Heart left ventricle (tissue), 16 donors: ENCODE measurements at regions not wholly inside any gene's neighbourhood (a gene's known extent, or its start where the extent isn't known, plus 50 kb on each side); places are given as distances from the start of the nearest gene placed in this dataset.
"Not testable (repeated sequence)": the region's sequence is repeated elsewhere in the genome, so short reads cannot be mapped to it uniquely, and the experiment has no call there.

Experiments used
- ATAC-seq, 4 donors: fragments of 200-7000 bp; cut with Tn5 transposase; one replicate each; pipeline ENCODE4 v1.9.1; 2020 to 2022; ENCODE audit warnings: moderate library complexity in 4 of 4, mild to moderate bottlenecking in 3 of 4, moderate number of reproducible peaks in 1 of 4
- DNase-seq, 5 donors: peaks; one replicate each; pipeline ENCODE4 v3.0.0-alpha.2; 2020
- H3K27ac ChIP-seq, 12 donors: fragments of 200-600 bp; sonication (generic) in 4 of 12; one replicate each; pipeline versions ENCODE4 v1.5.0 to v1.8.0; 2016 to 2022; ENCODE audit warnings: mild to moderate bottlenecking in 2 of 12
- H3K27me3 ChIP-seq, 9 donors: fragments of 200-600 bp; sonication (generic) in 2 of 9; one replicate each; pipeline versions ENCODE4 v1.5.1 to v1.8.0; 2016 to 2022; ENCODE audit warnings: mild to moderate bottlenecking in 3 of 9
- H3K36me3 ChIP-seq, 9 donors: fragments of 200-600 bp; sonication (generic) in 2 of 9; one replicate each; pipeline versions ENCODE4 v1.5.0 to v1.8.0; 2018 to 2022; ENCODE audit warnings: mild to moderate bottlenecking in 2 of 9
- H3K4me1 ChIP-seq, 12 donors: fragments of 200-600 bp; sonication (generic) in 4 of 12; one replicate each; pipeline versions ENCODE4 v1.5.0 to v1.8.0; 2016 to 2022; ENCODE audit warnings: mild to moderate bottlenecking in 3 of 12
- H3K4me3 ChIP-seq, 12 donors: fragments of 200-600 bp; sonication (generic) in 4 of 12; one replicate each; pipeline versions ENCODE4 v1.5.0 to v1.8.0; 2017 to 2022; ENCODE audit warnings: mild to moderate bottlenecking in 9 of 12, moderate library complexity in 4 of 12
- H3K9me3 ChIP-seq, 12 donors: fragments of 200-600 bp; sonication (generic) in 4 of 12; one replicate each; pipeline versions ENCODE4 v1.5.0 to v1.8.0; 2016 to 2022; ENCODE audit warnings: mild to moderate bottlenecking in 1 of 12
- WGBS, 4 donors: extraction: QIAGEN DNeasy Blood & Tissue Kit in 2 of 4; methylation state at CpG; one replicate each; pipeline versions ENCODE4 v1.1.5 to v1.1.7; 2013 to 2018; 5-methylcytosine and 5-hydroxymethylcytosine counted together
- intact Hi-C, 10 donors: fragments of 100-400 bp; cut with DNase I; formaldehyde crosslinking; loops; one replicate each; pipeline versions ENCODE4 v1.11.1 to v1.14.2; 2022
- donor health status: ischemic (EF 13 %, LVEDD 7.1; RV severe dilation, severe dysfunction).
- donor health status: healthy with polysubstance abuse.
- donor health status: DM: no; HTN: yes; CAD: no.
- donor health status: DM: no; HTN: no; CAD: no.
- donor health status: ischemic (EF 25% LVEDD 6.9; RV normal size, moderate dysfunction).
- donor health status: ischemic (EF 25% LVEDD 5.7; RV mildly dilated, moderate dysfunction).
- donor health status: healthy.
- donor health status: DM: yes; HTN: yes; CAD: no.
- donor health status: ischemic (EF 35%, LVEDD 5.7; RV mildly dilated, moderate dysfunction).
- donor health status: nonischemic (EF 11% LVEDD 7.7; RV severe dilation, severe dysfunction).
- donor health status: DM: yes; HTN: yes; CAD: no.
- donor health status: PGD.
- donor health status: ischemic (EF 29% LVEDD 5.4; RV normal size, mild dysfunction).
- donor health status: nonischemic (EF 23%, LVEDD 6.1; RV moderate dilation, normal function).

- ATAC-seq, H3K4me3 ChIP-seq, H3K4me1 ChIP-seq, DNase-seq, H3K9me3 ChIP-seq, H3K27ac ChIP-seq, intact Hi-C loops, H3K36me3 ChIP-seq: not testable (repeated sequence)
- peaks cover 0 to 23% (median 0%) of the 10 kb centered on the region in 9 donors for H3K27me3 ChIP-seq
- 36 to 44% (median 41%) methylated on average over 5 of the region's 5 CpGs for WGBS, 4 donors
Observed at GRCh38 chr4:4046686-4047085, 180.0 kb downstream of the OTOP1 start.

GRCh38 chr4:4047202-4047601 lies 179.5 kb downstream of the OTOP1 start:
- 22 to 36% (median 28%) methylated on average over 11 to 12 of the region's 12 CpGs for WGBS, 4 donors
- DNase-seq, H3K9me3 ChIP-seq, ATAC-seq, H3K27ac ChIP-seq, H3K36me3 ChIP-seq, H3K4me3 ChIP-seq, intact Hi-C loops, H3K4me1 ChIP-seq: not testable (repeated sequence)
- H3K27me3 ChIP-seq: peaks cover 0 to 23% (median 0%) of the 10 kb centered on the region in 9 donors

GRCh38 chr4:4048227-4048626 lies 178.5 kb downstream of the OTOP1 start:
- DNase-seq, H3K4me3 ChIP-seq, H3K36me3 ChIP-seq, H3K4me1 ChIP-seq, H3K27ac ChIP-seq, ATAC-seq, H3K9me3 ChIP-seq, intact Hi-C loops: not testable (repeated sequence)
- WGBS, 4 donors: 17 to 33% (median 21%) methylated on average over 8 of the region's 8 CpGs
- H3K27me3 ChIP-seq: peaks cover 0 to 23% (median 0%) of the 10 kb centered on the region in 9 donors

GRCh38 chr4:4050781-4051180 lies 175.9 kb downstream of the OTOP1 start:
- H3K27ac ChIP-seq, H3K9me3 ChIP-seq, H3K4me1 ChIP-seq, DNase-seq, ATAC-seq, H3K36me3 ChIP-seq, H3K4me3 ChIP-seq, intact Hi-C loops: not testable (repeated sequence)
- H3K27me3 ChIP-seq: peaks cover 0 to 16% (median 0%) of the 10 kb centered on the region in 9 donors
- WGBS, 4 donors: 20 to 88% (median 76%) methylated on average over 2 to 3 of the region's 3 CpGs

- H3K4me1 ChIP-seq, H3K4me3 ChIP-seq, ATAC-seq, DNase-seq, intact Hi-C loops, H3K9me3 ChIP-seq, H3K27ac ChIP-seq, H3K27me3 ChIP-seq, H3K36me3 ChIP-seq: not testable (repeated sequence)
- WGBS, 4 donors: 33 to 68% (median 52%) methylated on average over 2 of the region's 2 CpGs
Observed at GRCh38 chr4:4052933-4053332, 173.8 kb downstream of the OTOP1 start.

- DNase-seq, H3K27me3 ChIP-seq, H3K27ac ChIP-seq, H3K36me3 ChIP-seq, H3K4me3 ChIP-seq, H3K9me3 ChIP-seq, ATAC-seq, intact Hi-C loops, H3K4me1 ChIP-seq: not testable (repeated sequence)
- WGBS, 4 donors: 74 to 89% (median 85%) methylated on average over 2 to 3 of the region's 3 CpGs
Observed at GRCh38 chr4:4057226-4057625, 169.5 kb downstream of the OTOP1 start.

- H3K9me3 ChIP-seq, intact Hi-C loops, DNase-seq, H3K4me1 ChIP-seq, H3K4me3 ChIP-seq, H3K27ac ChIP-seq, H3K36me3 ChIP-seq, ATAC-seq: not testable (repeated sequence)
- H3K27me3 ChIP-seq: peaks cover 0 to 12% (median 0%) of the 10 kb centered on the region in 9 donors
- 85 to 94% (median 91%) methylated on average over 5 to 6 of the region's 6 CpGs for WGBS, 4 donors
Observed at GRCh38 chr4:4084171-4084570, 142.6 kb downstream of the OTOP1 start.

- ATAC-seq, H3K4me1 ChIP-seq, DNase-seq, H3K4me3 ChIP-seq, H3K36me3 ChIP-seq, H3K9me3 ChIP-seq, H3K27ac ChIP-seq, intact Hi-C loops, H3K27me3 ChIP-seq: not testable (repeated sequence)
- WGBS, 4 donors: 37 to 51% (median 47%) methylated on average over 6 to 7 of the region's 7 CpGs
Observed at GRCh38 chr4:4089716-4090419, 136.9 kb downstream of the OTOP1 start.

GRCh38 chr4:4090720-4091119 lies 136.0 kb downstream of the OTOP1 start:
- H3K4me1 ChIP-seq, H3K9me3 ChIP-seq, H3K4me3 ChIP-seq, H3K27ac ChIP-seq, H3K36me3 ChIP-seq, intact Hi-C loops, DNase-seq, H3K27me3 ChIP-seq, ATAC-seq: not testable (repeated sequence)
- WGBS, 4 donors: 22 to 48% (median 42%) methylated on average over 4 of the region's 4 CpGs

- H3K9me3 ChIP-seq, ATAC-seq, H3K4me1 ChIP-seq, H3K36me3 ChIP-seq, H3K27me3 ChIP-seq, H3K4me3 ChIP-seq, intact Hi-C loops, DNase-seq, H3K27ac ChIP-seq: not testable (repeated sequence)
- WGBS, 4 donors: 41 to 73% (median 60%) methylated on average over 4 of the region's 4 CpGs
Observed at GRCh38 chr4:4092159-4092558, 134.6 kb downstream of the OTOP1 start.

- H3K4me1 ChIP-seq, H3K27me3 ChIP-seq, H3K9me3 ChIP-seq, H3K27ac ChIP-seq, H3K4me3 ChIP-seq, H3K36me3 ChIP-seq, DNase-seq, ATAC-seq: not testable (repeated sequence)
- intact Hi-C loops: loop anchor here in 4 of 10 donors (10.0 kb wide), 1 partner anchor 115 kb away; no protein-coding TSS in a partner anchor
- 53 to 70% (median 60%) methylated on average over 3 to 4 of the region's 4 CpGs for WGBS, 4 donors
Observed at GRCh38 chr4:4099610-4100009, 127.1 kb downstream of the OTOP1 start.
